ENCODE measurements at regions not wholly inside any gene's neighbourhood (a gene's known extent, or its start where the extent isn't known, plus 50 kb on each side); places are given as distances from the start of the nearest gene placed in this dataset.
A peak's percentile ranks its signal among the peaks of the same experiment; 100 is the strongest.

- Mint-ChIP-seq H3K27me3 (no peaks in the 10 kb centered on the region), H3K4me3 (ENCODE audit: low read depth) (no peak overlapping the region), H3K9me3 (ENCODE audit: low read depth) (no peaks in the 10 kb centered on the region), H3K4me1 (ENCODE audit: low read depth) (peaks cover 7% of the 10 kb centered on the region), H3K27ac (no peak overlapping the region), H3K36me3 (ENCODE audit: insufficient read depth) (no peaks in the 10 kb centered on the region)
- DNase-seq (ENCODE audit: low spot score, unreplicated experiment): no peak
- TF ChIP-seq CTCF (IDR thresholded peaks at IDR 0.05; ENCODE audit: unreplicated experiment): no peak
Observed at GRCh38 chr12:65546528-65546927, 268.0 kb downstream of the MSRB3 start.

GRCh38 chr12:65556676-65557437, 267.4 kb upstream of the HMGA2 start:
- H3K4me3 Mint-ChIP-seq (ENCODE audit: low read depth): no peak overlapping the region
- peak; percentile 78 for DNase-seq (ENCODE audit: low spot score, unreplicated experiment)
- peaks cover 3% of the 10 kb centered on the region for H3K4me1 Mint-ChIP-seq (ENCODE audit: low read depth)
- H3K36me3 Mint-ChIP-seq (ENCODE audit: insufficient read depth): peaks cover 5% of the 10 kb centered on the region
- no peak overlapping the region for H3K27ac Mint-ChIP-seq
- peak; percentile 93 for TF ChIP-seq CTCF (IDR thresholded peaks at IDR 0.05; ENCODE audit: unreplicated experiment)
- H3K27me3 Mint-ChIP-seq: peaks cover 9% of the 10 kb centered on the region
- peaks cover 9% of the 10 kb centered on the region for H3K9me3 Mint-ChIP-seq (ENCODE audit: low read depth)

- H3K27ac Mint-ChIP-seq: no peak overlapping the region
Observed at GRCh38 chr12:65557438-65558181, 266.7 kb upstream of the HMGA2 start.

GRCh38 chr12:65560286-65560685, 264.0 kb upstream of the HMGA2 start:
- Mint-ChIP-seq H3K36me3 (ENCODE audit: insufficient read depth) (peaks cover 5% of the 10 kb centered on the region), H3K9me3 (ENCODE audit: low read depth) (peaks cover 9% of the 10 kb centered on the region), H3K4me3 (ENCODE audit: low read depth) (no peak overlapping the region), H3K4me1 (ENCODE audit: low read depth) (peaks cover 3% of the 10 kb centered on the region), H3K27ac (no peak overlapping the region), H3K27me3 (peaks cover 26% of the 10 kb centered on the region)
- no peak for DNase-seq (ENCODE audit: low spot score, unreplicated experiment)
- TF ChIP-seq CTCF (IDR thresholded peaks at IDR 0.05; ENCODE audit: unreplicated experiment): no peak

More at GRCh38 chr12:65557438-65558181, 266.7 kb upstream of the HMGA2 start:
- peaks cover 5% of the 10 kb centered on the region for H3K36me3 Mint-ChIP-seq (ENCODE audit: insufficient read depth)
- no peak for DNase-seq (ENCODE audit: low spot score, unreplicated experiment)
- H3K4me1 Mint-ChIP-seq (ENCODE audit: low read depth): peaks cover 3% of the 10 kb centered on the region
- H3K4me3 Mint-ChIP-seq (ENCODE audit: low read depth): no peak overlapping the region
- no peak for TF ChIP-seq CTCF (IDR thresholded peaks at IDR 0.05; ENCODE audit: unreplicated experiment)
- peaks cover 9% of the 10 kb centered on the region for H3K9me3 Mint-ChIP-seq (ENCODE audit: low read depth)
- peaks cover 13% of the 10 kb centered on the region for H3K27me3 Mint-ChIP-seq

- peaks cover 8% of the 10 kb centered on the region for H3K4me1 Mint-ChIP-seq (ENCODE audit: low read depth)
- DNase-seq (ENCODE audit: low spot score, unreplicated experiment): no peak
- no peak overlapping the region for H3K27ac Mint-ChIP-seq
- no peaks in the 10 kb centered on the region for H3K9me3 Mint-ChIP-seq (ENCODE audit: low read depth)
- H3K27me3 Mint-ChIP-seq: peaks cover 27% of the 10 kb centered on the region
- no peaks in the 10 kb centered on the region for H3K36me3 Mint-ChIP-seq (ENCODE audit: insufficient read depth)
- TF ChIP-seq CTCF (IDR thresholded peaks at IDR 0.05; ENCODE audit: unreplicated experiment): no peak
- no peak overlapping the region for H3K4me3 Mint-ChIP-seq (ENCODE audit: low read depth)
Observed at GRCh38 chr12:65561798-65562382, 262.4 kb upstream of the HMGA2 start.
